IMR-90 (cell line): ENCODE measurements at regions not wholly inside any gene's neighbourhood (a gene's known extent, or its start where the extent isn't known, plus 50 kb on each side); places are given as distances from the start of the nearest gene placed in this dataset.

Source experiments
- BHLHE40 ChIP-seq: fragments of 150-350 bp; IDR thresholded peaks from 2 replicates; pipeline ENCODE4 v1.6.1; 2016; ENCODE audit warnings: mild to moderate bottlenecking, low read depth, low read length
- CEBPB ChIP-seq: IDR thresholded peaks from 2 replicates; pipeline ENCODE4 v1.6.1; 2012; ENCODE audit warnings: low read depth, low read length, improper control_type of control experiment
- CHD1 ChIP-seq: IDR thresholded peaks from 2 replicates; pipeline ENCODE4 v1.6.1; 2012; ENCODE audit warnings: low read depth, low read length, improper control_type of control experiment
- MAFK ChIP-seq: IDR thresholded peaks from 2 replicates; pipeline ENCODE4 v1.6.1; 2012; ENCODE audit warnings: low read depth, low read length, improper control_type of control experiment
- MAZ ChIP-seq: IDR thresholded peaks from 2 replicates; pipeline ENCODE4 v1.6.1; 2012; ENCODE audit warnings: low read depth, mild to moderate bottlenecking, low read length, improper control_type of control experiment, moderate library complexity, borderline replicate concordance
- MXI1 ChIP-seq: IDR thresholded peaks from 2 replicates; pipeline ENCODE4 v1.6.1; 2012; ENCODE audit warnings: low read depth, mild to moderate bottlenecking, low read length, moderate library complexity, borderline replicate concordance
- POLR2A ChIP-seq: IDR thresholded peaks from 2 replicates; pipeline ENCODE4 v1.6.1; 2012; ENCODE audit warnings: mild to moderate bottlenecking, low read depth, low read length
- RAD21 ChIP-seq: IDR thresholded peaks from 2 replicates; pipeline ENCODE4 v1.6.1; 2012; ENCODE audit warnings: low read length, improper control_type of control experiment
- RCOR1 ChIP-seq: IDR thresholded peaks from 2 replicates; pipeline ENCODE4 v1.6.1; 2012; ENCODE audit warnings: mild to moderate bottlenecking, low read length, improper control_type of control experiment; ENCODE audit not compliant: insufficient replicate concordance
- RFX5 ChIP-seq: IDR thresholded peaks from 2 replicates; pipeline ENCODE4 v1.8.0; 2012; ENCODE audit warnings: low read depth, mild to moderate bottlenecking, low read length, moderate library complexity
- SMC3 ChIP-seq: fragments of 150-350 bp; IDR thresholded peaks from 2 replicates; pipeline ENCODE4 v1.6.1; 2016; ENCODE audit warnings: low read depth, mild to moderate bottlenecking, antibody characterized with exemption, low read length, moderate library complexity
- TF ChIP-seq, protein P1 (sequence below): conservative IDR thresholded peaks from 2 replicates; pipeline ENCODE4 v1.5.1; 2012; ENCODE audit warnings: mild to moderate bottlenecking, low read depth, low read length, improper control_type of control experiment
- TF ChIP-seq, protein P2 (sequence below): fragments of 150-350 bp; IDR thresholded peaks from 2 replicates; pipeline ENCODE4 v1.6.1; 2016; ENCODE audit warnings: low read depth, mild to moderate bottlenecking, low read length, moderate library complexity, borderline replicate concordance
- TF ChIP-seq, protein P3 (sequence below): fragments of 150-350 bp; IDR thresholded peaks from 2 replicates; pipeline ENCODE4 v1.6.1; 2017; ENCODE audit warnings: mild to moderate bottlenecking, antibody characterized with exemption, low read length, low read depth

DNA sequence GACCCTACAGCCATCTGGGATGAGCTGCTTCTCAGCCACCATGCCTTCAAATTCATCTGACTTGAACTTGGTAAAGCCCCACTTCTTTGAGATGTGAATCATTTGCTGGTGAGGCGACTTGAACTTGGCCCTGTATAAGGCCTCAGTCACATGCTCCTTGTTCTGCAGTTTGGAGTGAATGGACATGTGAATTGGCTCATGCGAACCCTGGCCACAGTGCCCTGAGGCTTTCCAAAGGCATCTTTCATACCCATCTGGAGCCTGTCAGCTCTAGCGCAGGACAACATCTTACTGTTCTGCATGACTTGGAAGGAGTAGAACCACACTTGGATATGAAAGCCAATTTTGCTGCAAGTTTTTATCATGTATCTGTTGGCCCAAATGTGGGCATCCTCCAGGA, 244.0 kb upstream of the FAM83B start:
- TF ChIP-seq, protein P1, sequence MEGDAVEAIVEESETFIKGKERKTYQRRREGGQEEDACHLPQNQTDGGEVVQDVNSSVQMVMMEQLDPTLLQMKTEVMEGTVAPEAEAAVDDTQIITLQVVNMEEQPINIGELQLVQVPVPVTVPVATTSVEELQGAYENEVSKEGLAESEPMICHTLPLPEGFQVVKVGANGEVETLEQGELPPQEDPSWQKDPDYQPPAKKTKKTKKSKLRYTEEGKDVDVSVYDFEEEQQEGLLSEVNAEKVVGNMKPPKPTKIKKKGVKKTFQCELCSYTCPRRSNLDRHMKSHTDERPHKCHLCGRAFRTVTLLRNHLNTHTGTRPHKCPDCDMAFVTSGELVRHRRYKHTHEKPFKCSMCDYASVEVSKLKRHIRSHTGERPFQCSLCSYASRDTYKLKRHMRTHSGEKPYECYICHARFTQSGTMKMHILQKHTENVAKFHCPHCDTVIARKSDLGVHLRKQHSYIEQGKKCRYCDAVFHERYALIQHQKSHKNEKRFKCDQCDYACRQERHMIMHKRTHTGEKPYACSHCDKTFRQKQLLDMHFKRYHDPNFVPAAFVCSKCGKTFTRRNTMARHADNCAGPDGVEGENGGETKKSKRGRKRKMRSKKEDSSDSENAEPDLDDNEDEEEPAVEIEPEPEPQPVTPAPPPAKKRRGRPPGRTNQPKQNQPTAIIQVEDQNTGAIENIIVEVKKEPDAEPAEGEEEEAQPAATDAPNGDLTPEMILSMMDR, result no peak
- TF ChIP-seq POLR2A (no peak), RFX5 (no peak), BHLHE40 (no peak), RAD21 (no peak), CHD1 (no peak), MXI1 (no peak), RCOR1 (no peak), MAFK (no peak), SMC3 (no peak), MAZ (no peak), CEBPB (no peak)
- TF ChIP-seq, protein P2, sequence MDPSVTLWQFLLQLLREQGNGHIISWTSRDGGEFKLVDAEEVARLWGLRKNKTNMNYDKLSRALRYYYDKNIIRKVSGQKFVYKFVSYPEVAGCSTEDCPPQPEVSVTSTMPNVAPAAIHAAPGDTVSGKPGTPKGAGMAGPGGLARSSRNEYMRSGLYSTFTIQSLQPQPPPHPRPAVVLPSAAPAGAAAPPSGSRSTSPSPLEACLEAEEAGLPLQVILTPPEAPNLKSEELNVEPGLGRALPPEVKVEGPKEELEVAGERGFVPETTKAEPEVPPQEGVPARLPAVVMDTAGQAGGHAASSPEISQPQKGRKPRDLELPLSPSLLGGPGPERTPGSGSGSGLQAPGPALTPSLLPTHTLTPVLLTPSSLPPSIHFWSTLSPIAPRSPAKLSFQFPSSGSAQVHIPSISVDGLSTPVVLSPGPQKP, result no peak
- TF ChIP-seq, protein P3, sequence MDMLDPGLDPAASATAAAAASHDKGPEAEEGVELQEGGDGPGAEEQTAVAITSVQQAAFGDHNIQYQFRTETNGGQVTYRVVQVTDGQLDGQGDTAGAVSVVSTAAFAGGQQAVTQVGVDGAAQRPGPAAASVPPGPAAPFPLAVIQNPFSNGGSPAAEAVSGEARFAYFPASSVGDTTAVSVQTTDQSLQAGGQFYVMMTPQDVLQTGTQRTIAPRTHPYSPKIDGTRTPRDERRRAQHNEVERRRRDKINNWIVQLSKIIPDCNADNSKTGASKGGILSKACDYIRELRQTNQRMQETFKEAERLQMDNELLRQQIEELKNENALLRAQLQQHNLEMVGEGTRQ, result no peak
